ENCODE measurements at regions not wholly inside any gene's neighbourhood (a gene's known extent, or its start where the extent isn't known, plus 50 kb on each side); places are given as distances from the start of the nearest gene placed in this dataset.
"Not testable (repeated sequence)": the region's sequence is repeated elsewhere in the genome, so short reads cannot be mapped to it uniquely, and the experiment has no call there.

GRCh38 chrX:13412208-13412600 is 92.4 kb upstream of the ATXN3L start:
- Histone ChIP-seq H3K27ac (no peak overlapping the region), H3K4me1 (ENCODE audit: low read depth) (no peaks in the 10 kb centered on the region), H3K9me3 (ENCODE audit: low read depth) (no peaks in the 10 kb centered on the region), H3K36me3 (no peaks in the 10 kb centered on the region), H3K4me3 (no peak overlapping the region), H3K27me3 (no peaks in the 10 kb centered on the region)
- TF ChIP-seq CTCF (IDR thresholded peaks at IDR 0.05; ENCODE audit: low read depth, low read length) = no peak
- no peak for DNase-seq (ENCODE audit: low read depth in 1 of 2, low spot score in 1 of 2)

DNA sequence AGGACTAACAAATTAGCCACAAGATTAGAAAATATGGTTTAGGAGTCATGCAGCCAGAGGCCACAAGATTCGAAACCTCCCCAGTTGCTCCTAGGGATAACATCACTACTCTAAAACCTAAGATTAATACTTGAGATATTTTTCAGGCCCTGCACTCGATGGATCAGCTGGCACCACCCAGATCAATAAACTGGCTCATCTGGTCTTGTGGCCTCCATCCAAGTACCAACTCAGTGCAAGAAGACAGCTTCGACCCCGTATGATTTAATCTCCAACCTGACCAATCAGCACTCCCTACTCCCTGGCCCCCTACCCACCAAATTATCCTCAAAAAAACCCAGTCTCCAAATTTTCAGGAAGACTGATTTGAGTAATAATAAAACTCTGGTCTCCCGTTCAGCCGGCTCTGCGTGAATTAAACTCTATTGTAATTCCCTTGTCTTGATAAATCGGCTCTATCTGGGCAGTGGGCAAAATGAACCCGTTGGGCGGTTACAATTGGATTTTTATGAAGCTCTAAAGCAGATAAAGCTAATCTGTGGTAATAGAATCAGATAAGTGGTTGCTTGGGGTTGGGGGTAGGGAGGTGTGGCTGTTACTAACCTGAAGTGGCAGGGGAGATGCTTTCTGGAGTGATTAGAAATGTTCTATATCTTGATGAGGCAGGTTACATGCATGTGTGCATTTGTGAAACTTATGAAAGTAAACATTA is 91.8 kb upstream of the ATXN3L start:
- DNase-seq (ENCODE audit: low read depth in 1 of 2, low spot score in 1 of 2) = no peak
- no peak for TF ChIP-seq CTCF (IDR thresholded peaks at IDR 0.05; ENCODE audit: low read depth, low read length)
- Histone ChIP-seq H3K27me3 (no peaks in the 10 kb centered on the region), H3K27ac (no peak overlapping the region), H3K4me1 (ENCODE audit: low read depth) (no peaks in the 10 kb centered on the region), H3K4me3 (no peak overlapping the region), H3K9me3 (ENCODE audit: low read depth) (no peaks in the 10 kb centered on the region), H3K36me3 (no peaks in the 10 kb centered on the region)

GRCh38 chrX:13408599-13408998 is 88.7 kb upstream of the ATXN3L start:
- H3K27ac ChIP-seq; H3K4me1 ChIP-seq (ENCODE audit: low read depth); H3K27me3 ChIP-seq; H3K9me3 ChIP-seq (ENCODE audit: low read depth); DNase-seq (ENCODE audit: low read depth in 1 of 2, low spot score in 1 of 2); H3K4me3 ChIP-seq; H3K36me3 ChIP-seq: not testable (repeated sequence)

- H3K4me3 ChIP-seq; H3K4me1 ChIP-seq (ENCODE audit: low read depth); H3K27ac ChIP-seq; DNase-seq (ENCODE audit: low read depth in 1 of 2, low spot score in 1 of 2); H3K27me3 ChIP-seq; H3K9me3 ChIP-seq (ENCODE audit: low read depth); H3K36me3 ChIP-seq: not testable (repeated sequence)
Measured at GRCh38 chrX:13404777-13405176, 84.9 kb upstream of the ATXN3L start.

GRCh38 chrX:13404364-13404763 is 84.5 kb upstream of the ATXN3L start:
- Histone ChIP-seq H3K4me3 (no peak overlapping the region), H3K9me3 (ENCODE audit: low read depth) (no peaks in the 10 kb centered on the region), H3K27me3 (no peaks in the 10 kb centered on the region), H3K4me1 (ENCODE audit: low read depth) (no peaks in the 10 kb centered on the region), H3K36me3 (no peaks in the 10 kb centered on the region), H3K27ac (no peak overlapping the region)
- DNase-seq (ENCODE audit: low read depth in 1 of 2, low spot score in 1 of 2) = no peak
- TF ChIP-seq CTCF (IDR thresholded peaks at IDR 0.05; ENCODE audit: low read depth, low read length) = no peak

DNA sequence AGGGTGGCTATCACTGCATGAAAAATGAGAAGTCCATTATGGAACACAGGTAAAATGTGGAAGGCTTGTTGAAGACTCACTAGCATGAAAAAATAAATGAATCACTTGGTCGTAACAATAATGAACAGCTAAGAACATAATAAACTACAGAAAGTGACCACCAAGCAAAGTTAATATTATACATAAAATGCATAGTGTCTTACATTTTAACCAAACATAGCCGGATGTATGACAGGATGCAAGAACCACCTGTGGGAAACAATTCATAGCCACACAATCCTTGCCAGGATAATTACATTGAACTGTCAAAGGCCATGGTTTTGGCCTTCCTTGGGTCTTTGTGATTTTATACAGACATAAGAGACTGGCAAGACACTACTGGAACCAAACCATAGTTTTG is 81.9 kb upstream of the ATXN3L start:
- Histone ChIP-seq H3K9me3 (ENCODE audit: low read depth) (no peaks in the 10 kb centered on the region), H3K27me3 (no peaks in the 10 kb centered on the region), H3K4me3 (no peak overlapping the region), H3K4me1 (ENCODE audit: low read depth) (no peaks in the 10 kb centered on the region), H3K36me3 (no peaks in the 10 kb centered on the region), H3K27ac (no peak overlapping the region)
- DNase-seq (ENCODE audit: low read depth in 1 of 2, low spot score in 1 of 2) = no peak
- TF ChIP-seq CTCF (IDR thresholded peaks at IDR 0.05; ENCODE audit: low read depth, low read length) = no peak

GRCh38 chrX:13398839-13399238 is 79.0 kb upstream of the ATXN3L start:
- TF ChIP-seq CTCF (IDR thresholded peaks at IDR 0.05; ENCODE audit: low read depth, low read length) = no peak
- DNase-seq (ENCODE audit: low read depth in 1 of 2, low spot score in 1 of 2) = no peak
- Histone ChIP-seq H3K36me3 (no peaks in the 10 kb centered on the region), H3K9me3 (ENCODE audit: low read depth) (no peaks in the 10 kb centered on the region), H3K4me1 (ENCODE audit: low read depth) (no peaks in the 10 kb centered on the region), H3K4me3 (no peak overlapping the region), H3K27me3 (no peaks in the 10 kb centered on the region), H3K27ac (no peak overlapping the region)
